Mesendoderm (in vitro differentiated cells): ENCODE measurements at regions not wholly inside any gene's neighbourhood (a gene's known extent, or its start where the extent isn't known, plus 50 kb on each side); places are given as distances from the start of the nearest gene placed in this dataset.

Experiments used
- DNase-seq: peaks from one replicate; pipeline ENCODE4 v3.0.0; 2013
- H2AK5ac ChIP-seq: 2 replicates; pipeline ENCODE4 v1.6.1; 2013; ENCODE audit warnings: low read length, inconsistent platforms
- H2BK120ac ChIP-seq: 2 replicates; pipeline ENCODE4 v1.6.1; 2013; ENCODE audit warnings: low read depth, mild to moderate bottlenecking, low read length, moderate library complexity, mixed read lengths
- H2BK15ac ChIP-seq: replicated peaks from 2 replicates; pipeline ENCODE4 v1.6.1; 2013; ENCODE audit warnings: low read depth, mild to moderate bottlenecking, moderate library complexity
- H2BK5ac ChIP-seq: 2 replicates; pipeline ENCODE4 v1.6.1; 2013; ENCODE audit warnings: low read length, inconsistent platforms
- H3K18ac ChIP-seq: 2 replicates; pipeline ENCODE4 v1.6.1; 2013; ENCODE audit warnings: mild to moderate bottlenecking, low read length, mixed read lengths
- H3K23ac ChIP-seq: one replicate; pipeline ENCODE4 v1.6.1; 2013; ENCODE audit warnings: low read length
- H3K27ac ChIP-seq: 2 replicates; pipeline ENCODE4 v1.5.1; 2013; ENCODE audit warnings: low read depth, mild to moderate bottlenecking, inconsistent platforms, low read length, moderate library complexity
- H3K27me3 ChIP-seq: 2 replicates; pipeline ENCODE4 v1.6.1; 2013; ENCODE audit warnings: low read length, control low read depth, mild to moderate bottlenecking, inconsistent platforms; ENCODE audit not compliant: insufficient read depth, poor library complexity
- H3K36me3 ChIP-seq: 2 replicates; pipeline ENCODE4 v1.6.1; 2013; ENCODE audit warnings: low read length, inconsistent platforms; ENCODE audit not compliant: control insufficient read depth, insufficient read depth
- H3K4ac ChIP-seq: one replicate; pipeline ENCODE4 v1.6.1; 2013; ENCODE audit warnings: low read depth, mild to moderate bottlenecking, low read length, moderate library complexity
- H3K4me1 ChIP-seq: 2 replicates; pipeline ENCODE4 v1.6.1; 2013; ENCODE audit warnings: low read depth, low read length, inconsistent platforms; ENCODE audit not compliant: control insufficient read depth
- H3K4me2 ChIP-seq: 2 replicates; pipeline ENCODE4 v1.6.1; 2013; ENCODE audit warnings: low read length
- H3K4me3 ChIP-seq: 2 replicates; pipeline ENCODE4 v1.5.1; 2013; ENCODE audit warnings: mild to moderate bottlenecking, low read length
- H3K56ac ChIP-seq: one replicate; pipeline ENCODE4 v1.6.1; 2013; ENCODE audit warnings: low read length
- H3K79me1 ChIP-seq: 2 replicates; pipeline ENCODE4 v1.6.1; 2013; ENCODE audit warnings: low read length, inconsistent platforms
- H3K79me2 ChIP-seq: 2 replicates; pipeline ENCODE4 v1.6.1; 2013; ENCODE audit warnings: mild to moderate bottlenecking, low read length; ENCODE audit not compliant: control insufficient read depth, insufficient read depth
- H3K9ac ChIP-seq: 2 replicates; pipeline ENCODE4 v1.6.1; 2013; ENCODE audit warnings: low read length, inconsistent platforms
- H4K5ac ChIP-seq: one replicate; pipeline ENCODE4 v1.6.1; 2013; ENCODE audit warnings: low read length
- H4K8ac ChIP-seq: one replicate; pipeline ENCODE4 v1.6.1; 2013; ENCODE audit warnings: low read depth, mild to moderate bottlenecking, control low read depth, low read length, moderate library complexity
- WGBS: extraction: QIAGEN DNeasy Blood & Tissue Kit; methylation state at CpG from one replicate; pipeline ENCODE4 v1.1.7; 2013; ENCODE audit warnings: low lambda C conversion rate, missing lambda C conversion rate; ENCODE audit not compliant: insufficient coverage; ENCODE audit errors: extremely low coverage; 5-methylcytosine and 5-hydroxymethylcytosine counted together

DNA sequence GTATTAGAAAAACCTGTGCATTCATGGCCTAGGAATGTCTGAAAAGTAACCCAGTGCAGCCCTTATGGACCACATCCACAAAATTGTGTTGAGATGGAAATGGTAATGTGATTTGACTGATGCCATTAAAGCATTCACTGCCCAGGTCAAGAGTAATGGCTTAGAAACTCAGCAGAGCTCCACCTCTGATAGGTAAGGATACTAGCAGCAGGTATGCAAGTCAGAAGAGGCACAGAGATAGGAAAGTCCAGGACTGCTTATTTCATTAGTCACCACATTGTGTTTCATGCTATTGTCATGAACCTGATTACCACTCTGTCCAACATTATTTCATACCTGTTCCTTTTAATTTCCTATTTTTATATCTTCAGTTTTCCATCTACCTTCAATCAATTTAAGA lies 2042.2 kb downstream of the ARAP2 start:
- Histone ChIP-seq H3K79me2 (no peaks in the 10 kb centered on the region), H3K79me1 (no peaks in the 10 kb centered on the region), H3K36me3 (no peaks in the 10 kb centered on the region), H2BK5ac (no peak overlapping the region), H3K27ac (no peak overlapping the region), H2BK15ac (no peak overlapping the region), H3K23ac (no peak overlapping the region), H3K4me1 (no peaks in the 10 kb centered on the region), H3K56ac (no peak overlapping the region), H3K4me2 (no peak overlapping the region), H2BK120ac (no peak overlapping the region), H3K4me3 (no peak overlapping the region), H4K5ac (no peak overlapping the region), H3K18ac (no peak overlapping the region), H3K4ac (no peak overlapping the region), H4K8ac (no peak overlapping the region), H3K9ac (no peak overlapping the region), H2AK5ac (no peak overlapping the region), H3K27me3 (no peaks in the 10 kb centered on the region)
- DNase-seq, result peak; percentile 17

DNA sequence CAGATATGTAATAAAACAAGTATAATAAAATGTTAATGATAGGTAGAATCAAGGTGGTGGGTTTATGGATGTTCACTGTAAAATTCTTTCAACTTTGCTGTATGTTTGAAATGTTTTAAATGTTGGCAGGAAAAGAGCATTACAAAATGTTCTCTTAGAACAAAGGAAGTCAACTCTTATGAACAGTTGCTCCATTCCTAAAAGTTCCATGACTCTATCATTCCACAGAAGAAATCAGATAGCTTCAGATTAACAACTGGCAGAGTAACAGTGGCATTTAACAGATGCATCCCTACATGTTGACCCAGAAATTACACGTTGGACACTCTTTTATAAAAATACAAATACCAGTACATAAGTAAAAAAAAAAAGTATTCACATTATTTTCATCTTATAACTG lies 2023.7 kb downstream of the ARAP2 start:
- Histone ChIP-seq H3K4me1 (no peaks in the 10 kb centered on the region), H3K4ac (no peak overlapping the region), H4K5ac (no peak overlapping the region), H3K23ac (no peak overlapping the region), H3K4me2 (no peak overlapping the region), H3K18ac (no peak overlapping the region), H3K56ac (no peak overlapping the region), H3K79me2 (no peaks in the 10 kb centered on the region), H3K36me3 (no peaks in the 10 kb centered on the region), H3K9ac (no peak overlapping the region), H2BK15ac (no peak overlapping the region), H2AK5ac (no peak overlapping the region), H4K8ac (no peak overlapping the region), H3K27ac (no peak overlapping the region), H2BK5ac (no peak overlapping the region), H2BK120ac (no peak overlapping the region), H3K27me3 (no peaks in the 10 kb centered on the region), H3K4me3 (no peak overlapping the region), H3K79me1 (no peaks in the 10 kb centered on the region)
- DNase-seq, result no peak
- no CpG with 5 or more reads among the region's 1 CpG for WGBS

DNA sequence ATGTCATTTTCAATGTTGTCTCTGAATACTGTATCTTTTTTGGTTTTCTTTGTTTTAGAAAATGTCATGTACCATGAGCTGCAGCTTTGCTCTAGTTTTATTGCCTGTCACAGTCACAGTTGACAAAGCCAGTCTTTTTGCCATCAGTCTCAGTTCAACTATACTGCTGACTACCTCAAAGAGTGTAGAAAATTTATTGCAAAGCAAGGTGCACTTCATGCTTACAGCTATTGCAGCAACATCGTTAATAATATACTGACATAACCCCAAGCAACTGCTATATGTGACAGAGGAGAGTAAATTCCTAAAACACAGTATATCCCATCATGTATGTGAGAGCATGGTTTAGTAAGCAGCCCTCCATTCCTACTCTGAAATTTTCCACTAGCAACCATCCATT lies 2022.3 kb downstream of the ARAP2 start:
- H4K5ac ChIP-seq, result no peak overlapping the region
- H2BK5ac ChIP-seq, result no peak overlapping the region
- H3K27me3 ChIP-seq, result no peaks in the 10 kb centered on the region
- H3K9ac ChIP-seq, result no peak overlapping the region
- H3K18ac ChIP-seq, result no peak overlapping the region
- no peak overlapping the region for H3K23ac ChIP-seq
- H2BK15ac ChIP-seq, result no peak overlapping the region
- no peak overlapping the region for H2BK120ac ChIP-seq
- no peaks in the 10 kb centered on the region for H3K4me1 ChIP-seq
- H3K36me3 ChIP-seq, result no peaks in the 10 kb centered on the region
- H3K79me2 ChIP-seq, result no peaks in the 10 kb centered on the region
- H3K4me3 ChIP-seq, result no peak overlapping the region
- H3K4ac ChIP-seq, result no peak overlapping the region
- no peak overlapping the region for H3K27ac ChIP-seq
- WGBS, result no CpG with 5 or more reads among the region's 1 CpG
- H3K79me1 ChIP-seq, result no peaks in the 10 kb centered on the region
- H2AK5ac ChIP-seq, result no peak overlapping the region
- H3K56ac ChIP-seq, result no peak overlapping the region
- no peak overlapping the region for H3K4me2 ChIP-seq
- H4K8ac ChIP-seq, result no peak overlapping the region
- DNase-seq, result no peak

DNA sequence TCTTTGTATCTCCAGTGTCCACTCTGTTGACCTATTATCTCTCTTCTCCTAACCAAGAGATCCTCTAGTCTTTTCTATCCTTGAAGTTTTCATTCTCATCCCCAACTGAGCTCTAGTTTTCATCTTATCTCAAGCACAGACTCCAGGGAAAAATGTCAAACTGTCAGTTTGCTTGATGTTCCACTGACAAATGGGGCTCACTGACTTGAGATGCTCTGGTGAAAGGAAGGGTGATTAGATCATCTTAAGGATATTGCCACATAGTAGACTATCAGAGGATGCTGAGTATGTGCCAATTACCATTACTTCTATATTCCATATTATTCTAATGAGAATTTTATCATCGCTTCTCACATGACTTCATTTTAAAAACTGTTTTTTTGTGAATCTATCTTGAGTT lies 2008.2 kb downstream of the ARAP2 start:
- Histone ChIP-seq H3K23ac (no peak overlapping the region), H3K79me1 (no peaks in the 10 kb centered on the region), H3K4me1 (no peaks in the 10 kb centered on the region), H3K27ac (no peak overlapping the region), H3K4ac (no peak overlapping the region), H4K5ac (no peak overlapping the region), H3K56ac (no peak overlapping the region), H3K4me2 (no peak overlapping the region), H3K18ac (no peak overlapping the region), H3K9ac (no peak overlapping the region), H3K79me2 (no peaks in the 10 kb centered on the region), H3K27me3 (no peaks in the 10 kb centered on the region), H2BK5ac (no peak overlapping the region), H2AK5ac (no peak overlapping the region), H3K4me3 (no peak overlapping the region), H2BK15ac (no peak overlapping the region), H4K8ac (no peak overlapping the region), H3K36me3 (no peaks in the 10 kb centered on the region), H2BK120ac (no peak overlapping the region)
- no CpG with 5 or more reads among the region's 1 CpG for WGBS
- no peak for DNase-seq

DNA sequence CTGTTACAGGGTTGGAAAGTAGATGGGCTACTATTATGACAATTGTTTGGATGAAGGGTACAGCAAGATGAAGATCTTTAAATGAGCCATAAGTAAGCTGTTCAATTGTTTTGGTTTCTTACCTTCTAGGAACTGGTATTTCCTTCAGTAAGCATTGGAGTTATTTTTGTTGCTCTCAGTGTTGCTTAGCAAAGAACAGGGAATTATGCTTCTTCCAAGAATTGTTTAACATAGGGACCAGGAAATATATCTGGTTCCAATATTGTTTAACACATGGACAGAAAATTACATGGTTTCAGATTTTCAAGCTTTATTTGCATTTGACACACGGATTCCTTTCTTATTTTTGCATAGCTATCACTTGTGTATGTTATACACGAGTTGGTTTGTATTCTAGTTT lies 1999.0 kb downstream of the ARAP2 start:
- Histone ChIP-seq H4K8ac (no peak overlapping the region), H4K5ac (no peak overlapping the region), H3K9ac (no peak overlapping the region), H3K79me2 (no peaks in the 10 kb centered on the region), H3K79me1 (no peaks in the 10 kb centered on the region), H3K27ac (no peak overlapping the region), H2BK5ac (no peak overlapping the region), H3K4ac (no peak overlapping the region), H3K23ac (no peak overlapping the region), H2AK5ac (no peak overlapping the region), H3K4me2 (no peak overlapping the region), H2BK120ac (no peak overlapping the region), H3K4me3 (no peak overlapping the region), H3K27me3 (no peaks in the 10 kb centered on the region), H3K4me1 (no peaks in the 10 kb centered on the region), H3K18ac (no peak overlapping the region), H2BK15ac (no peak overlapping the region), H3K56ac (no peak overlapping the region), H3K36me3 (no peaks in the 10 kb centered on the region)
- WGBS, result no CpG with 5 or more reads among the region's 2 CpGs
- no peak for DNase-seq

DNA sequence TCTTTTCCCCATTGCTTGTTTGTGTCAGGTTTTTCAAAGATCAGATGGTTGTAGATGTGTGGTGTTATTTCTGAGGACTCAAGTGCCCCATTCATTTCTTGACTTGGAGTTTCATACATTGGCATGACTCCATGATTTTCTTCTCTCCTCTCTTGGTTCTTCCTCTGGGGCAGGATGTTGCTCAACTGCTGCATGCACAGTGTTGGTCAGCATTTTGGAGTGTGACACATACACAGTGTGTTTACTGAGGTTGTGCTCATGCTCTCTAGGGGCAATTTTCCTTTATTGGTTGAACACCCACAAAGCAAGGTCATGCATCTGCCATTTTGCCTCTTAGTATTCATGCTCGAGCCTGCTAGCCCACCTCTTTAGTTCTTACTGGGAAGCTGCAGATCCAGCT lies 1993.8 kb downstream of the ARAP2 start:
- no peak overlapping the region for H2BK15ac ChIP-seq
- H2BK5ac ChIP-seq, result no peak overlapping the region
- H3K36me3 ChIP-seq, result no peaks in the 10 kb centered on the region
- H3K18ac ChIP-seq, result no peak overlapping the region
- DNase-seq, result no peak
- no peak overlapping the region for H4K5ac ChIP-seq
- H2BK120ac ChIP-seq, result no peak overlapping the region
- no CpG with 5 or more reads among the region's 1 CpG for WGBS
- H3K4me3 ChIP-seq, result no peak overlapping the region
- H3K4me1 ChIP-seq, result no peaks in the 10 kb centered on the region
- no peaks in the 10 kb centered on the region for H3K27me3 ChIP-seq
- no peaks in the 10 kb centered on the region for H3K79me1 ChIP-seq
- no peak overlapping the region for H2AK5ac ChIP-seq
- no peak overlapping the region for H3K56ac ChIP-seq
- no peak overlapping the region for H3K23ac ChIP-seq
- no peak overlapping the region for H3K9ac ChIP-seq
- no peak overlapping the region for H3K4ac ChIP-seq
- H3K27ac ChIP-seq, result no peak overlapping the region
- no peak overlapping the region for H3K4me2 ChIP-seq
- H3K79me2 ChIP-seq, result no peaks in the 10 kb centered on the region
- no peak overlapping the region for H4K8ac ChIP-seq
